Naive thymus-derived CD4-positive, alpha-beta T cell (primary cell): ENCODE measurements at regions not wholly inside any gene's neighbourhood (a gene's known extent, or its start where the extent isn't known, plus 50 kb on each side); places are given as distances from the start of the nearest gene placed in this dataset.

Experiments
- ATAC-seq: fragments of 150-1000 bp; cut with Tn5 transposase; 2 replicates; pipeline ENCODE4 v1.10.0; 2021; ENCODE audit warnings: mild to moderate bottlenecking, moderate library complexity
- CTCF ChIA-PET: fragments of 350-600 bp; sonication (Branson Sonifier 250); formaldehyde crosslinking; loops from one replicate; lab custom pipeline; 2021; ENCODE audit warnings: antibody characterized with exemption; lab: Charles Lee
- POLR2A ChIA-PET: fragments of 350-600 bp; sonication (Branson Sonifier 250); formaldehyde crosslinking; loops from one replicate; lab custom pipeline; 2021; ENCODE audit warnings: antibody characterized with exemption, inconsistent platforms; lab: Charles Lee
- DNase-seq, 9 donors: peaks; one replicate each; pipeline versions ENCODE4 v3.0.0 to v3.0.0-alpha.2; 2020 to 2022; ENCODE audit warnings: mixed read lengths in 1 of 9
- H3K27ac ChIP-seq: one replicate; pipeline ENCODE4 v1.7.0; 2013; ENCODE audit warnings: mild to moderate bottlenecking, low read depth, low read length, moderate library complexity
- H3K27me3 ChIP-seq, 2 donors: one replicate each; pipeline ENCODE4 v1.7.0; 2013; ENCODE audit warnings: low read length in 2 of 2, mild to moderate bottlenecking in 2 of 2, moderate library complexity in 2 of 2; ENCODE audit not compliant: control insufficient read depth in 2 of 2, insufficient read depth in 2 of 2
- H3K36me3 ChIP-seq, 3 experiments: 1 replicate in 2 of 3; 2 replicates in 1 of 3; pipeline ENCODE4 v1.7.0; 2013; ENCODE audit warnings: low read length in 3 of 3, mild to moderate bottlenecking in 3 of 3, moderate library complexity in 1 of 3; ENCODE audit not compliant: insufficient read depth in 3 of 3, control insufficient read depth in 2 of 3
- H3K4me1 ChIP-seq, 2 donors: one replicate each; pipeline ENCODE4 v1.7.0; 2013; ENCODE audit warnings: low read length in 2 of 2, mild to moderate bottlenecking in 2 of 2, moderate library complexity in 1 of 2; ENCODE audit not compliant: control insufficient read depth in 2 of 2, insufficient read depth in 2 of 2
- H3K4me3 ChIP-seq: 2 replicates; pipeline ENCODE4 v1.7.0; 2013; ENCODE audit warnings: mild to moderate bottlenecking, low read length
- H3K9me3 ChIP-seq, 3 experiments: 1 replicate in 2 of 3; 2 replicates in 1 of 3; pipeline ENCODE4 v1.7.0; 2013; ENCODE audit warnings: low read length in 3 of 3; ENCODE audit not compliant: control insufficient read depth in 2 of 3
- H3K27ac Mint-ChIP-seq, 9 donors: one replicate each; pipeline ENCODE4 v1.8.0; 2020 to 2022; ENCODE audit warnings: mixed read lengths in 9 of 9, mild to moderate bottlenecking in 8 of 9, moderate library complexity in 5 of 9, inconsistent platforms in 2 of 9
- H3K27me3 Mint-ChIP-seq, 5 donors: one replicate each; pipeline ENCODE4 v1.8.0; 2021 to 2022; ENCODE audit warnings: mixed read lengths in 5 of 5, mild to moderate bottlenecking in 1 of 5
- H3K36me3 Mint-ChIP-seq, 5 donors: one replicate each; pipeline ENCODE4 v1.8.0; 2020 to 2022; ENCODE audit warnings: mixed read lengths in 5 of 5, mild to moderate bottlenecking in 3 of 5, inconsistent platforms in 1 of 5
- H3K4me1 Mint-ChIP-seq, 7 donors: one replicate each; pipeline ENCODE4 v1.8.0; 2020 to 2022; ENCODE audit warnings: mixed read lengths in 7 of 7, mild to moderate bottlenecking in 3 of 7, inconsistent platforms in 1 of 7
- H3K4me3 Mint-ChIP-seq, 10 donors: one replicate each; pipeline ENCODE4 v1.8.0; 2020 to 2022; ENCODE audit warnings: mild to moderate bottlenecking in 10 of 10, mixed read lengths in 10 of 10, moderate library complexity in 6 of 10, inconsistent platforms in 2 of 10
- H3K9me3 Mint-ChIP-seq, 11 donors: one replicate each; pipeline ENCODE4 v1.8.0; 2020 to 2022; ENCODE audit warnings: mixed read lengths in 11 of 11, mild to moderate bottlenecking in 4 of 11, inconsistent platforms in 1 of 11, moderate library complexity in 1 of 11
- intact Hi-C, 2 donors: fragments of 100-400 bp; cut with micrococcal nuclease; formaldehyde crosslinking; loops; one replicate each; pipeline ENCODE4 v1.15.1; 2023

GRCh38 chr7:46637793-46638735 is 717.0 kb upstream of the IGFBP3 start:
- ATAC-seq (no peak), DNase-seq (no peak)
- H3K36me3 Mint-ChIP-seq, result no peaks in the 10 kb centered on the region
- ChIA-PET CTCF (interaction anchor here (0.6 kb wide), 1 partner anchor 9 kb away, joined by 8 read pairs; no protein-coding TSS in a partner anchor), POLR2A (no interaction called here)
- no peaks in the 10 kb centered on the region for H3K4me1 ChIP-seq
- H3K36me3 ChIP-seq, result no peaks in the 10 kb centered on the region
- no peaks in the 10 kb centered on the region for H3K9me3 ChIP-seq
- peaks cover 0 to 13% (median 3%) of the 10 kb centered on the region in 11 donors for H3K9me3 Mint-ChIP-seq
- H3K4me3 ChIP-seq, result no peak overlapping the region
- H3K4me3 Mint-ChIP-seq, result no peak overlapping the region
- H3K27ac ChIP-seq, result no peak overlapping the region
- H3K27ac Mint-ChIP-seq, result no peak overlapping the region
- no peaks in the 10 kb centered on the region for H3K27me3 Mint-ChIP-seq
- no peaks in the 10 kb centered on the region for H3K27me3 ChIP-seq
- intact Hi-C loops, result no loop called here
- no peaks in the 10 kb centered on the region for H3K4me1 Mint-ChIP-seq

GRCh38 chr7:46636022-46636421 is 715.0 kb upstream of the IGFBP3 start:
- Histone ChIP-seq H3K4me1 (no peaks in the 10 kb centered on the region), H3K36me3 (no peaks in the 10 kb centered on the region), H3K27ac (no peak overlapping the region), H3K4me3 (no peak overlapping the region), H3K27me3 (no peaks in the 10 kb centered on the region), H3K9me3 (no peaks in the 10 kb centered on the region)
- H3K27ac Mint-ChIP-seq, result no peak overlapping the region
- CTCF ChIA-PET, result no interaction called here
- H3K27me3 Mint-ChIP-seq, result no peaks in the 10 kb centered on the region
- H3K4me3 Mint-ChIP-seq, result no peak overlapping the region
- no peaks in the 10 kb centered on the region for H3K4me1 Mint-ChIP-seq
- no peak for DNase-seq
- POLR2A ChIA-PET, result no interaction called here
- intact Hi-C loops, result no loop called here
- H3K9me3 Mint-ChIP-seq, result peaks cover 0 to 16% (median 5%) of the 10 kb centered on the region in 11 donors
- H3K36me3 Mint-ChIP-seq, result no peaks in the 10 kb centered on the region
- no peak for ATAC-seq

DNA sequence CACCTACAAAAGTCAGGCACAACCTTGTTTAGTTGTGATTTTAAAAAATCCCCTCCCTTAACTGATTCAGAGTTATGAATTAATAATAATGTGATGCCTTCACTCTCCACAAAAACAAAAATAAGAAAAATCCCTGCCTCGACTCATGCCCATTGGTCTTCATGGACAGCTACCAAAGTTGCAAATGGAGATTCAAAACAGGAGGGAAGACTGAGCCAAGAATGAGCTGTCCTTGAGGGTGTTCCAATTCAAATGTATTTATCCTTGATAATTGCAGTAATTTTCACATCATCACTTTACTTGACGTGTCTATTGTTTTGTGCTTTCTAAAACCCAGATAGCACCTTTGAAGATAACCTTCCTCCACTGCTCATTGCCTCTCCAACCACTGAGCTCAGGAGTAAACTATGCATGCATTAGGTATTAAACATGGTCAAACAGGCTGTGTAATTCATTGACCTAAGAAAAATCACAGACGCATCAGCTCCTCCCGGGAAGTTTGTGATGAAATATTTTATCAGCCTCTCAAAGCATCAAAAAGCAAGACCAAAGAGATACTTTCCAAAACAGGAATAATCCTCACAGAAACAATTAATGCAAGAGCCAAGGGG is 712.7 kb upstream of the IGFBP3 start:
- Histone ChIP-seq H3K36me3 (no peaks in the 10 kb centered on the region), H3K4me1 (no peaks in the 10 kb centered on the region), H3K27me3 (no peaks in the 10 kb centered on the region), H3K27ac (no peak overlapping the region), H3K4me3 (no peak overlapping the region), H3K9me3 (no peaks in the 10 kb centered on the region)
- Mint-ChIP-seq H3K9me3 (peaks cover 0 to 16% (median 5%) of the 10 kb centered on the region in 11 donors), H3K4me1 (no peaks in the 10 kb centered on the region), H3K4me3 (no peak overlapping the region), H3K27me3 (no peaks in the 10 kb centered on the region), H3K36me3 (no peaks in the 10 kb centered on the region), H3K27ac (no peak overlapping the region)
- ChIA-PET POLR2A (no interaction called here), CTCF (no interaction called here)
- DNase-seq, result no peak
- ATAC-seq, result no peak
- intact Hi-C loops, result no loop called here

GRCh38 chr7:46633200-46633599 is 712.1 kb upstream of the IGFBP3 start:
- H3K4me1 Mint-ChIP-seq, result no peaks in the 10 kb centered on the region
- no peak overlapping the region for H3K4me3 Mint-ChIP-seq
- ChIA-PET CTCF (no interaction called here), POLR2A (no interaction called here)
- peaks cover 0 to 21% (median 5%) of the 10 kb centered on the region in 11 donors for H3K9me3 Mint-ChIP-seq
- Histone ChIP-seq H3K27ac (no peak overlapping the region), H3K36me3 (no peaks in the 10 kb centered on the region), H3K9me3 (no peaks in the 10 kb centered on the region), H3K4me1 (no peaks in the 10 kb centered on the region), H3K27me3 (no peaks in the 10 kb centered on the region), H3K4me3 (no peak overlapping the region)
- no peak overlapping the region for H3K27ac Mint-ChIP-seq
- H3K27me3 Mint-ChIP-seq, result no peaks in the 10 kb centered on the region
- DNase-seq (no peak), ATAC-seq (no peak)
- no peaks in the 10 kb centered on the region for H3K36me3 Mint-ChIP-seq
- intact Hi-C loops, result no loop called here

DNA sequence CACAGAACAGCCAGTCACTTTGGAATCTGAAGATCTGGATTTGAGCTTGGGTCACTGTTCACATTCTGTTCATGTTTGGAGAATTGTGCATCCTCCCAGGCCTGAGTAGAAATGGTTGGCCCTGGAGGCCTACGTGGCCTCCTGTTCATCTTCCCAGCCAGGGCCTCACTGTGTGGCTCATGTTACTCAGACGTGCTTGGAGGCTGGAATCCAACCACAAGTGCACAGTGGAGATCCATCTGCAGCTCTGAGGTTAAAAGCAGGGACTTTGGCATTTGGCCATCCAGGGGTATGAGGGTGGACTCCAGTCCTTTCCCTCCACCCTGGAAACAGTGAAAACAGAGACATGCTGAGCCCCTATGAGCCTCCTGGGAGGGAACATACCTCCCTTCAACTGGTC is 709.0 kb upstream of the IGFBP3 start:
- intact Hi-C loops, result no loop called here
- DNase-seq (no peak), ATAC-seq (no peak)
- Mint-ChIP-seq H3K9me3 (peaks cover 0 to 20% (median 5%) of the 10 kb centered on the region in 11 donors), H3K27ac (no peak overlapping the region), H3K36me3 (peaks cover 0 to 3% (median 0%) of the 10 kb centered on the region in 5 donors), H3K27me3 (no peaks in the 10 kb centered on the region), H3K4me3 (no peak overlapping the region), H3K4me1 (no peaks in the 10 kb centered on the region)
- Histone ChIP-seq H3K4me3 (no peak overlapping the region), H3K36me3 (no peaks in the 10 kb centered on the region), H3K27ac (no peak overlapping the region), H3K9me3 (no peaks in the 10 kb centered on the region), H3K27me3 (no peaks in the 10 kb centered on the region), H3K4me1 (no peaks in the 10 kb centered on the region)
- CTCF ChIA-PET, result no interaction called here
- POLR2A ChIA-PET, result no interaction called here

- ATAC-seq (no peak), DNase-seq (no peak)
- POLR2A ChIA-PET, result no interaction called here
- Histone ChIP-seq H3K36me3 (no peaks in the 10 kb centered on the region), H3K4me3 (no peak overlapping the region), H3K9me3 (no peaks in the 10 kb centered on the region), H3K4me1 (no peaks in the 10 kb centered on the region), H3K27me3 (no peaks in the 10 kb centered on the region), H3K27ac (no peak overlapping the region)
- intact Hi-C loops, result no loop called here
- H3K9me3 Mint-ChIP-seq, result peaks cover 0 to 20% (median 5%) of the 10 kb centered on the region in 11 donors
- H3K27me3 Mint-ChIP-seq, result peaks cover 0 to 3% (median 0%) of the 10 kb centered on the region in 5 donors
- no peak overlapping the region for H3K4me3 Mint-ChIP-seq
- CTCF ChIA-PET, result no interaction called here
- H3K4me1 Mint-ChIP-seq, result no peaks in the 10 kb centered on the region
- H3K27ac Mint-ChIP-seq, result no peak overlapping the region
- H3K36me3 Mint-ChIP-seq, result peaks cover 0 to 3% (median 0%) of the 10 kb centered on the region in 5 donors
Observed at GRCh38 chr7:46628389-46628788, 707.3 kb upstream of the IGFBP3 start.
